SW480 (cell line): ENCODE measurements at regions not wholly inside any gene's neighbourhood (a gene's known extent, or its start where the extent isn't known, plus 50 kb on each side); places are given as distances from the start of the nearest gene placed in this dataset.
"Not testable (repeated sequence)": the region's sequence is repeated elsewhere in the genome, so short reads cannot be mapped to it uniquely, and the experiment has no call there.

Experiments
- DNase-seq: peaks from one replicate; pipeline ENCODE4 v3.0.0-alpha.2; 2016; ENCODE audit warnings: low spot score

- no peak for DNase-seq
Observed at GRCh38 chr7:25669281-25669781, 441.0 kb upstream of the NPVF start.

- no peak for DNase-seq
Observed at GRCh38 chr7:25669961-25670841, 441.9 kb upstream of the NPVF start.

- no peak for DNase-seq
Observed at GRCh38 chr7:25671111-25671510, 442.8 kb upstream of the NPVF start.

- DNase-seq, result no peak
Observed at GRCh38 chr7:25672496-25672895, 444.2 kb upstream of the NPVF start.

GRCh38 chr7:25675789-25676474 lies 447.6 kb upstream of the NPVF start:
- DNase-seq, result no peak

- DNase-seq, result no peak
Observed at GRCh38 chr7:25677595-25677994, 449.3 kb upstream of the NPVF start.

GRCh38 chr7:25678215-25678614 lies 449.9 kb upstream of the NPVF start:
- no peak for DNase-seq

- no peak for DNase-seq
Observed at GRCh38 chr7:25680636-25681035, 452.4 kb upstream of the NPVF start.

GRCh38 chr7:25684360-25684759 lies 456.1 kb upstream of the NPVF start:
- DNase-seq, result no peak

- no peak for DNase-seq
Observed at GRCh38 chr7:25686493-25686892, 458.2 kb upstream of the NPVF start.

GRCh38 chr7:25694211-25694610 lies 457.8 kb upstream of the NFE2L3 start:
- no peak for DNase-seq

- DNase-seq, result no peak
Observed at GRCh38 chr7:25694699-25695098, 457.3 kb upstream of the NFE2L3 start.

GRCh38 chr7:25696571-25696970 lies 455.4 kb upstream of the NFE2L3 start:
- DNase-seq, result no peak

- no peak for DNase-seq
Observed at GRCh38 chr7:25698451-25699113, 453.4 kb upstream of the NFE2L3 start.

- DNase-seq, result not testable (repeated sequence)
Observed at GRCh38 chr7:25700141-25700540, 451.9 kb upstream of the NFE2L3 start.

GRCh38 chr7:25704413-25704812 lies 447.6 kb upstream of the NFE2L3 start:
- no peak for DNase-seq

- no peak for DNase-seq
Observed at GRCh38 chr7:25706764-25707163, 445.2 kb upstream of the NFE2L3 start.

- no peak for DNase-seq
Observed at GRCh38 chr7:25707768-25708620, 444.0 kb upstream of the NFE2L3 start.

- DNase-seq, result no peak
Observed at GRCh38 chr7:25710959-25711358, 441.0 kb upstream of the NFE2L3 start.

- no peak for DNase-seq
Observed at GRCh38 chr7:25711940-25712339, 440.1 kb upstream of the NFE2L3 start.

- DNase-seq, result no peak
Observed at GRCh38 chr7:25712500-25712899, 439.5 kb upstream of the NFE2L3 start.

GRCh38 chr7:25714013-25714412 lies 438.0 kb upstream of the NFE2L3 start:
- DNase-seq, result no peak
